NCI-H748 (cell line): ENCODE measurements at regions not wholly inside any gene's neighbourhood (a gene's known extent, or its start where the extent isn't known, plus 50 kb on each side); places are given as distances from the start of the nearest gene placed in this dataset.
"Not testable (repeated sequence)": the region's sequence is repeated elsewhere in the genome, so short reads cannot be mapped to it uniquely, and the experiment has no call there.

ENCODE experiments used
- DNase-seq: peaks from one replicate; lab custom pipeline; 2025; ENCODE audit not compliant: unreplicated experiment; lab: John Stamatoyannopoulos, UW

GRCh38 chr5:91917037-91917814 lies 534.1 kb upstream of the ARRDC3 start:
- DNase-seq: not testable (repeated sequence)

- no peak for DNase-seq
These were observed 527.5 kb upstream of the ARRDC3 start for GRCh38 chr5:91910655-91911054.

DNA sequence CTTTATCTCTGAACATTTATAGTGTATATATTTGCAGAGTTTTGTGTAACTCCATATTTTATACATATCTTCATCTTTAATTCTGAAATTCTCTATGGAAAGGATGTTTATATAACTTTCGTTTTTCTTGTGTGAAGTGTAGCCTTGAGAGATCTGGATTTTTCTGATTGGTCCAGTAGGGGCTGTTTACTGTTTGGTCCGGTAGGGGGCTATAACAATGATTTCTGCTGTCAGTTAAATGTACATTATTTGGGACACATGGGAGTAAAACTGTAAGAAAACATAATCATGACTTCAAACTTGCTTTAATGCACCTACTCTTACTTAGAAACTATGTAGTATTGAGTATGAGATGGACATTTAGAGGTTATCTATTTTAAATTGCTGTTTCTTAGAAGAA lies 527.1 kb upstream of the ARRDC3 start:
- no peak for DNase-seq

GRCh38 chr5:91906494-91906893 lies 523.4 kb upstream of the ARRDC3 start:
- no peak for DNase-seq

- DNase-seq: no peak
These were observed 522.9 kb upstream of the ARRDC3 start for GRCh38 chr5:91906027-91906426.

GRCh38 chr5:91898898-91899297 lies 515.8 kb upstream of the ARRDC3 start:
- DNase-seq: peak; percentile 27

- DNase-seq: peak; percentile 34
These were observed 514.9 kb upstream of the ARRDC3 start for GRCh38 chr5:91898019-91898418.

- no peak for DNase-seq
These were observed 505.7 kb upstream of the ARRDC3 start for GRCh38 chr5:91888810-91889209.

GRCh38 chr5:91885291-91886265 lies 502.5 kb upstream of the ARRDC3 start:
- peak; percentile 84 for DNase-seq

DNA sequence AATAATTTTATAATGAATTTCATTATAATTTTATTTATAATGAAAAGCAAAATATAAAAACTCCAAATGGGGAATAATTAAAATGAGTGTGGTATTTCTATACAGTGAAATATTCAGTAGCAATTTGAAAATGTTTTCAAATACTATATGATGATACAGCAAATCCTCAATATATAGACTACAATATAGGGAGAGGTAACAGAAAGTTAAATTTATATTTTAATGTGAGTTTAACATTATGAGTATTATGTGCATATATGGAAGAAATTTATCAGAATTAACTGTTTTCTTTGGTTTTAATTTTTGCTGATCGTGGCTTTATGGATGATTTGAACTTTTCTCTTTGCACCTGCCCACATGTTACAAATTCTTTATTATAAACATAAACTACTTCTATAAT lies 500.9 kb upstream of the ARRDC3 start:
- no peak for DNase-seq

GRCh38 chr5:91875196-91875779 lies 492.2 kb upstream of the ARRDC3 start:
- DNase-seq: peak; percentile 69

DNA sequence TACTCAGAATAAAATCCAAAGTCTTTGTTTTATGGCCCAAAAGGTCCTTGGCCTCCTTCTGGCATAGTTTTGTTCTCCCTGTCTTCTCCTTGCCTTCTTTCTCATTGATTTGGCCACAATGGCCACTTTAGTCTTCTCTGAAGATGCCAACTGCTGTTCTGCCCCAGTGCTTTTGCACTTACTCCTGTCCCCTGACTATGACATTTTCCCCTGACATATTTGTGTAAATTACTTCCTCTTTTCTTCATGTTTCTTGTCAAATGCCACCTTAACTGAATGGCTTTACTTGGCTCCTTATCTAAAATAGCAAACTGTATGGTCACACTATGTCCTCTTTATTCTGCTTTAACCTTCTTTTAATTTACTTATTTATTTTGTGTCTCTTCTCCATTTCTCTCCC lies 484.7 kb upstream of the ARRDC3 start:
- DNase-seq: no peak

- peak; percentile 41 for DNase-seq
These were observed 482.8 kb upstream of the ARRDC3 start for GRCh38 chr5:91865915-91866314.

DNA sequence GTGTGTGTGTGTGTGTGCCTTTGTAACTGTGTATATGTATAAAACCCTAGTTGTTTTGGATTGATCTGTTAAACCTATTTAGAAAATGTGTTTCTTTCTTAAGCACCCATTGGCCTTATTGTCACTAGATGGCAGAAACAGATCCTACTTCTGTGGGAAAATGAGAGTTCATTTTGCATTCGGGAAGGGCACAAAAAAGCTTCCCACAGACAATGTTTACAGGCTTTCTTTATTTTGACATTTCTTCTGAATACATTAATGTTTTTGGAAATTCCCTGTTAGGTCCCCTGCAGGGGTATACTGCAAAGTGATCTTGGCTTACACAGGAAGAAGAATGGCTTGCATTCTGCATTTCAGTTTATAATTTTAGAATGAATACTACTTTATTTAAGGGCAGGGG lies 481.8 kb upstream of the ARRDC3 start:
- DNase-seq: peak; percentile 54

- no peak for DNase-seq
These were observed 468.6 kb upstream of the ARRDC3 start for GRCh38 chr5:91851670-91852069.

- DNase-seq: no peak
These were observed 466.9 kb upstream of the ARRDC3 start for GRCh38 chr5:91850031-91850430.

- no peak for DNase-seq
These were observed 466.0 kb upstream of the ARRDC3 start for GRCh38 chr5:91849069-91849468.

- DNase-seq: no peak
These were observed 465.3 kb upstream of the ARRDC3 start for GRCh38 chr5:91848453-91848852.

- DNase-seq: no peak
These were observed 458.3 kb upstream of the ARRDC3 start for GRCh38 chr5:91841423-91841822.

DNA sequence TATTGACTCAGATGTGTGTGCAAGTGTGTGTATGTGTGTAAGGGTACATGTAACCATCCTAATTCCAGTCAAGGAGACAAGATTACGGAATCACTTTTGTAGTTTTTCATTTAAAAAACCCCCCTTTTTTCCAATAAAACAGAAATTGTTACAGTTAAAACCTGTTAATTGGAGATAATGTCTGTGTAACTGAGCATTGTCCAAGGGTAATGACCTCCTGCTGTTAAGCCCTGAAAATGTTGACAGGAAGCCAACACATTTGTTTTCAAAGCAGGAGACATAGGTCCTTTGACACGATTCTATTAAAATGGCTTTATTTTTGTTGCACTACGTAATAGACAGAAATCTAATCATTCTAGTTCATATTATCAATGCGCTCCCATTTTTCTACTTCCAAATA lies 457.3 kb upstream of the ARRDC3 start:
- DNase-seq: peak; percentile 75

DNA sequence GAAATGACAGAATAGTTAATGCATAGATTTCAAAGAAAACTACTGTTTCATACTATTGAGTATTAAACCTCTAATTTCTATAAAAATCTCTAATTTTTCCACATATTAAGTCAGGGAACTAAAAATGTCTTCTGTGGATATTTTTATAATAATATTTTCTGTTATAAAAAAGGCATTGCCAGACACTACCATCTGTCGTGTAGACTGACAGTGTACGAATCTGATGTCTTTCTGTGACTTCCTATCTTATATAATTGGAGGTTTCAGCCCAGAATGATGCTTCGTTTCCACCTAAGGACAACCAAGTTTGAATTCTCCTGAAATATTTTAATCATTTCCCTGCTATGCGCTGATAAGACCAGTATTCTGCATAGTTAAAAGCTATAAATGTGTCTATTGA lies 456.6 kb upstream of the ARRDC3 start:
- DNase-seq: peak; percentile 9

- no peak for DNase-seq
These were observed 456.1 kb upstream of the ARRDC3 start for GRCh38 chr5:91839233-91839632.
